Neural crest cell (in vitro differentiated cells): ENCODE measurements at regions not wholly inside any gene's neighbourhood (a gene's known extent, or its start where the extent isn't known, plus 50 kb on each side); places are given as distances from the start of the nearest gene placed in this dataset.

Source experiments
- DNase-seq: peaks from one replicate; pipeline ENCODE4 v3.0.0; 2021; ENCODE audit warnings: low read depth, mixed read lengths, low spot score
- H3K27ac Mint-ChIP-seq: one replicate; pipeline ENCODE4 v1.8.0; 2021; ENCODE audit warnings: mild to moderate bottlenecking, mixed read lengths; ENCODE audit not compliant: unreplicated experiment
- H3K27me3 Mint-ChIP-seq: 2 replicates; pipeline ENCODE4 v1.8.0; 2021; ENCODE audit warnings: low read depth, mild to moderate bottlenecking, mixed read lengths
- H3K36me3 Mint-ChIP-seq: 2 replicates; pipeline ENCODE4 v1.8.0; 2021; ENCODE audit warnings: low read depth, mild to moderate bottlenecking, mixed read lengths
- H3K4me1 Mint-ChIP-seq: 2 replicates; pipeline ENCODE4 v1.8.0; 2021; ENCODE audit warnings: mixed read lengths
- H3K4me3 Mint-ChIP-seq: one replicate; pipeline ENCODE4 v1.8.0; 2021; ENCODE audit warnings: mild to moderate bottlenecking, mixed read lengths
- H3K9me3 Mint-ChIP-seq: 2 replicates; pipeline ENCODE4 v1.8.0; 2021; ENCODE audit warnings: mixed read lengths
- TF ChIP-seq, protein P1 (sequence below): fragments of 200-600 bp; sonication (generic); conservative IDR thresholded peaks from 2 replicates; pipeline ENCODE4 v1.5.0; 2021; ENCODE audit warnings: antibody characterized with exemption, mild to moderate bottlenecking

DNA sequence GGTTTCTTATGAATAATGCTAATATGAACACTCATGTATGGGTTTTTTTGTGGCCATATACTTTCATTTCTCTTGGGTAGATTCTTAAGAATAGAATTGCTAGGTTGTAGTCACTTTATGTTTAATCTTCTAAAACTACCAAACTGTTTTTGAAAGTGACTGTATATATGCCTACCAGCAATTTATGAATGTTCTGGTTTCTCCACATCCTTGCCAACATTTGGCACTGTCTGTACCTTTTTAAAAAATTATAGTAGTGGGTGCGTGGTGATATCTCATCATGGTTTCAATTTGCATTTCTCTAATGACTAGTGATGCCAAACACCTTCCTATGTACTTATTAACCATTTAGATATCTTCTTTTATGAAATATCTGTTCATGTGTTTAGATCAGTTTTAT lies 110.6 kb upstream of the RIOK3 start:
- TF ChIP-seq, protein P1, sequence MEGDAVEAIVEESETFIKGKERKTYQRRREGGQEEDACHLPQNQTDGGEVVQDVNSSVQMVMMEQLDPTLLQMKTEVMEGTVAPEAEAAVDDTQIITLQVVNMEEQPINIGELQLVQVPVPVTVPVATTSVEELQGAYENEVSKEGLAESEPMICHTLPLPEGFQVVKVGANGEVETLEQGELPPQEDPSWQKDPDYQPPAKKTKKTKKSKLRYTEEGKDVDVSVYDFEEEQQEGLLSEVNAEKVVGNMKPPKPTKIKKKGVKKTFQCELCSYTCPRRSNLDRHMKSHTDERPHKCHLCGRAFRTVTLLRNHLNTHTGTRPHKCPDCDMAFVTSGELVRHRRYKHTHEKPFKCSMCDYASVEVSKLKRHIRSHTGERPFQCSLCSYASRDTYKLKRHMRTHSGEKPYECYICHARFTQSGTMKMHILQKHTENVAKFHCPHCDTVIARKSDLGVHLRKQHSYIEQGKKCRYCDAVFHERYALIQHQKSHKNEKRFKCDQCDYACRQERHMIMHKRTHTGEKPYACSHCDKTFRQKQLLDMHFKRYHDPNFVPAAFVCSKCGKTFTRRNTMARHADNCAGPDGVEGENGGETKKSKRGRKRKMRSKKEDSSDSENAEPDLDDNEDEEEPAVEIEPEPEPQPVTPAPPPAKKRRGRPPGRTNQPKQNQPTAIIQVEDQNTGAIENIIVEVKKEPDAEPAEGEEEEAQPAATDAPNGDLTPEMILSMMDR, result no peak
- no peaks in the 10 kb centered on the region for H3K9me3 Mint-ChIP-seq
- peaks cover 3% of the 10 kb centered on the region for H3K36me3 Mint-ChIP-seq
- no peaks in the 10 kb centered on the region for H3K27me3 Mint-ChIP-seq
- peaks cover 27% of the 10 kb centered on the region for H3K4me1 Mint-ChIP-seq
- no peak overlapping the region for H3K4me3 Mint-ChIP-seq
- no peak for DNase-seq
- no peak overlapping the region for H3K27ac Mint-ChIP-seq

DNA sequence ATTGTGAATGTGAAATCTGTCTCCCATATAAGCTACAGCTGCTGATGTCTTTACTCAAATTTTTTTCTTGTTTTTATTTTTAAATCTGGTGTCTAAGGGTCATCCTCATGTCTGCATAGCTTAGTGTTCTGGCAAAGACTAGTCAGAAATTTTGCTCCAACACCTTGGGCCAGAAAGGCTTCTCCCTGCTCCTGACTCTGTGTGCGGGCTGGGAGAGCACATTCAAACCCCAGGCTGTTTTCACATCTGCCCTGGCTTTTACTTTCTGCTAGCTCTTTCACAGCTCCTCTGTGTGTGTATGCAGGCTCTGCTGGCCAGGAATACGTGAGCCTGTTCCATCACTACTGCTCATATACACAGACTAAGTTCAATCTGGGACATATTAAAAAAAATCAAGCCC lies 102.9 kb upstream of the RIOK3 start:
- TF ChIP-seq, protein P1, result no peak
- Mint-ChIP-seq H3K4me1 (no peaks in the 10 kb centered on the region), H3K27ac (no peak overlapping the region), H3K9me3 (peaks cover 3% of the 10 kb centered on the region), H3K36me3 (peaks cover 21% of the 10 kb centered on the region), H3K27me3 (no peaks in the 10 kb centered on the region), H3K4me3 (no peak overlapping the region)
- DNase-seq, result no peak

DNA sequence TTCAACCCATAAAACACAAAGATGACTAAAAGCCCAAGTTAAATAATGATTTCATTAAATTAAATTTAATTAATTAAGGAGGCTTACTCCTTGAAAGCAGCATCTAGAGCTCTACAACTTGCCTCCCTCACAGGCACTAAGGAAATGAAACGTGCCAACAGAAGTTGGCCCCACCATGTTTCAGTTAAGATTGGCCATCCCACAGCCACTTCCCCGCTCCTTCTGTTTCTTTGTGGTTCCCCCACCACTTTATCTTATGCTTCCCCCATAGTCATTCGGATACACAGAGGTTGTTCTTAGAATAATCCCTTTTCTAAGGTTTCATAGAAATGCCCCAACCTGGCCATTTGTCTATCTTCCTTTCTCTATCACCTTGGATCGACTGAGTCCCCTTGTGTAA lies 101.6 kb upstream of the RIOK3 start:
- Mint-ChIP-seq H3K9me3 (peaks cover 3% of the 10 kb centered on the region), H3K4me3 (no peak overlapping the region), H3K36me3 (peaks cover 21% of the 10 kb centered on the region), H3K27ac (no peak overlapping the region), H3K27me3 (no peaks in the 10 kb centered on the region), H3K4me1 (peaks cover 4% of the 10 kb centered on the region)
- no peak for DNase-seq
- TF ChIP-seq, protein P1, result no peak

GRCh38 chr18:23352042-23352441 lies 101.0 kb upstream of the RIOK3 start:
- no peak overlapping the region for H3K27ac Mint-ChIP-seq
- no peaks in the 10 kb centered on the region for H3K27me3 Mint-ChIP-seq
- DNase-seq, result no peak
- H3K36me3 Mint-ChIP-seq, result peaks cover 22% of the 10 kb centered on the region
- peaks cover 10% of the 10 kb centered on the region for H3K4me1 Mint-ChIP-seq
- H3K4me3 Mint-ChIP-seq, result no peak overlapping the region
- TF ChIP-seq, protein P1, result no peak
- peaks cover 3% of the 10 kb centered on the region for H3K9me3 Mint-ChIP-seq

DNA sequence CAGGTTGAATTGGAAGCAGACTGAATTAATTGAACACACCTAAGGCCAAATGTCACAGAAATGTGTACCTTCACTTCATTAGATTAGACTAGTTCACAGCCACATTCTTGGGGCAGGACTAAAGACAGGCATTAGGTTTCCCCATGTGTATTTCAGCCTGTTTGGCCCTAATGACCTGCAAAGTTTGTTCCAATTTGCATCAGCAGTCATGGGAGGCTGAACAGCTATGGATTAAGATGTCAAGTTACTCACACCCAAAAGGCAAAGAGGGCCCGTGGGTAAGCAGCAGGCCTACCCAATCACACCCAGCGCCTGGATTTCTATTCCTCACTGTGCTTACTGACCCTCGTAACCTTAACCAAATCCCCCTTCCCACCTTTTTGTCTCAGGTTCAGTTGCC lies 99.6 kb upstream of the RIOK3 start:
- no peak for DNase-seq
- peaks cover 17% of the 10 kb centered on the region for H3K4me1 Mint-ChIP-seq
- peaks cover 24% of the 10 kb centered on the region for H3K36me3 Mint-ChIP-seq
- H3K4me3 Mint-ChIP-seq, result no peak overlapping the region
- peaks cover 3% of the 10 kb centered on the region for H3K9me3 Mint-ChIP-seq
- H3K27me3 Mint-ChIP-seq, result no peaks in the 10 kb centered on the region
- TF ChIP-seq, protein P1, result no peak
- no peak overlapping the region for H3K27ac Mint-ChIP-seq

- H3K27ac Mint-ChIP-seq, result no peak overlapping the region
- no peak for DNase-seq
- H3K9me3 Mint-ChIP-seq, result no peaks in the 10 kb centered on the region
- TF ChIP-seq, protein P1, result no peak
- peaks cover 17% of the 10 kb centered on the region for H3K36me3 Mint-ChIP-seq
- H3K4me1 Mint-ChIP-seq, result peaks cover 17% of the 10 kb centered on the region
- no peaks in the 10 kb centered on the region for H3K27me3 Mint-ChIP-seq
- H3K4me3 Mint-ChIP-seq, result no peak overlapping the region
Measured at GRCh38 chr18:23354625-23355024, 98.5 kb upstream of the RIOK3 start.
